WERI-Rb-1 (cell line): ENCODE measurements at regions not wholly inside any gene's neighbourhood (a gene's known extent, or its start where the extent isn't known, plus 50 kb on each side); places are given as distances from the start of the nearest gene placed in this dataset.

Experiments
- DNase-seq: peaks from one replicate; pipeline ENCODE4 v3.0.0-alpha.2; 2020
- H3K27ac ChIP-seq: fragments of 250-450 bp; sonication (Bioruptor Pico); 2 replicates; pipeline ENCODE4 v1.5.1; 2020; ENCODE audit warnings: mild to moderate bottlenecking, moderate library complexity
- H3K27me3 ChIP-seq: fragments of 250-450 bp; sonication (Bioruptor Pico); 2 replicates; pipeline ENCODE4 v1.5.1; 2021; ENCODE audit warnings: mild to moderate bottlenecking, low read depth, moderate library complexity; ENCODE audit not compliant: insufficient read depth, severe bottlenecking
- H3K36me3 ChIP-seq: fragments of 250-450 bp; sonication (Bioruptor Pico); 2 replicates; pipeline ENCODE4 v1.5.1; 2020; ENCODE audit warnings: mild to moderate bottlenecking, moderate library complexity
- H3K4me3 ChIP-seq: 2 replicates; pipeline ENCODE4 v1.5.1; 2011; ENCODE audit warnings: low read depth, mild to moderate bottlenecking, control low read depth, low read length
- H3K9me3 ChIP-seq: fragments of 250-450 bp; sonication (Bioruptor Pico); 2 replicates; pipeline ENCODE4 v1.5.1; 2021; ENCODE audit warnings: mild to moderate bottlenecking, moderate library complexity; ENCODE audit not compliant: severe bottlenecking
- TF ChIP-seq, protein P1 (sequence below): IDR thresholded peaks from 2 replicates; pipeline ENCODE4 v1.5.1; 2011; ENCODE audit warnings: low read depth, mild to moderate bottlenecking, control low read depth, inconsistent platforms, low read length

- H3K36me3 ChIP-seq = no peaks in the 10 kb centered on the region
- H3K27ac ChIP-seq = no peak overlapping the region
- H3K9me3 ChIP-seq = no peaks in the 10 kb centered on the region
- no peak for DNase-seq
- no peak overlapping the region for H3K4me3 ChIP-seq
- no peaks in the 10 kb centered on the region for H3K27me3 ChIP-seq
- TF ChIP-seq, protein P1, sequence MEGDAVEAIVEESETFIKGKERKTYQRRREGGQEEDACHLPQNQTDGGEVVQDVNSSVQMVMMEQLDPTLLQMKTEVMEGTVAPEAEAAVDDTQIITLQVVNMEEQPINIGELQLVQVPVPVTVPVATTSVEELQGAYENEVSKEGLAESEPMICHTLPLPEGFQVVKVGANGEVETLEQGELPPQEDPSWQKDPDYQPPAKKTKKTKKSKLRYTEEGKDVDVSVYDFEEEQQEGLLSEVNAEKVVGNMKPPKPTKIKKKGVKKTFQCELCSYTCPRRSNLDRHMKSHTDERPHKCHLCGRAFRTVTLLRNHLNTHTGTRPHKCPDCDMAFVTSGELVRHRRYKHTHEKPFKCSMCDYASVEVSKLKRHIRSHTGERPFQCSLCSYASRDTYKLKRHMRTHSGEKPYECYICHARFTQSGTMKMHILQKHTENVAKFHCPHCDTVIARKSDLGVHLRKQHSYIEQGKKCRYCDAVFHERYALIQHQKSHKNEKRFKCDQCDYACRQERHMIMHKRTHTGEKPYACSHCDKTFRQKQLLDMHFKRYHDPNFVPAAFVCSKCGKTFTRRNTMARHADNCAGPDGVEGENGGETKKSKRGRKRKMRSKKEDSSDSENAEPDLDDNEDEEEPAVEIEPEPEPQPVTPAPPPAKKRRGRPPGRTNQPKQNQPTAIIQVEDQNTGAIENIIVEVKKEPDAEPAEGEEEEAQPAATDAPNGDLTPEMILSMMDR = no peak
Observed at GRCh38 chr5:124459984-124460383, 286.5 kb downstream of the ZNF608 start.

- no peaks in the 10 kb centered on the region for H3K36me3 ChIP-seq
- no peak overlapping the region for H3K4me3 ChIP-seq
- no peak for DNase-seq
- no peaks in the 10 kb centered on the region for H3K27me3 ChIP-seq
- no peaks in the 10 kb centered on the region for H3K9me3 ChIP-seq
- no peak overlapping the region for H3K27ac ChIP-seq
- TF ChIP-seq, protein P1 = no peak
Observed at GRCh38 chr5:124457901-124458300, 288.5 kb downstream of the ZNF608 start.

DNA sequence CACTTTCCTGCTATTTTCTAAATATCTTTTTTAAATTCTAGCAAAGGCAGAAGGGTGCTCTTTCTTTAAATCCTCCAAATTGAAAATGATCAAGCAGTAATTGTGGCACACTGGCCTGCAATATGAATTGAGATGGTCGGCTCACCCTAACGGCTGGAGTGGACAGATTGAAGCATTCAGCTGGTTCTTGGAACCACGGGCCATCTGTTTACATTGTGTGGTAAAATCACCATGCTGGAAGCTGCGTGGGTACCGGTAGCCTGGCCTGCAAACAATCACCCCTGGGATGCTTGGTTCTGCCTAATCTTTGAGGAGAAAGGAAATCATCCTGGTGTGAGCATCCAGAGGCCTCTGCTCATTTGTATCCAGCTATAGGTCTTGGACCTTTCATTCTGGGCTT lies 289.3 kb downstream of the ZNF608 start:
- H3K9me3 ChIP-seq = no peaks in the 10 kb centered on the region
- H3K27ac ChIP-seq = no peak overlapping the region
- TF ChIP-seq, protein P1 = no peak
- DNase-seq = no peak
- H3K27me3 ChIP-seq = no peaks in the 10 kb centered on the region
- H3K4me3 ChIP-seq = no peak overlapping the region
- no peaks in the 10 kb centered on the region for H3K36me3 ChIP-seq

GRCh38 chr5:124456249-124456648 lies 290.2 kb downstream of the ZNF608 start:
- no peak overlapping the region for H3K27ac ChIP-seq
- no peaks in the 10 kb centered on the region for H3K27me3 ChIP-seq
- no peak for DNase-seq
- H3K36me3 ChIP-seq = no peaks in the 10 kb centered on the region
- no peak overlapping the region for H3K4me3 ChIP-seq
- H3K9me3 ChIP-seq = no peaks in the 10 kb centered on the region
- TF ChIP-seq, protein P1 = no peak

GRCh38 chr5:124454081-124454480 lies 292.4 kb downstream of the ZNF608 start:
- no peak overlapping the region for H3K4me3 ChIP-seq
- no peaks in the 10 kb centered on the region for H3K27me3 ChIP-seq
- no peaks in the 10 kb centered on the region for H3K36me3 ChIP-seq
- H3K27ac ChIP-seq = no peak overlapping the region
- no peaks in the 10 kb centered on the region for H3K9me3 ChIP-seq
- DNase-seq = no peak
- TF ChIP-seq, protein P1 = no peak

DNA sequence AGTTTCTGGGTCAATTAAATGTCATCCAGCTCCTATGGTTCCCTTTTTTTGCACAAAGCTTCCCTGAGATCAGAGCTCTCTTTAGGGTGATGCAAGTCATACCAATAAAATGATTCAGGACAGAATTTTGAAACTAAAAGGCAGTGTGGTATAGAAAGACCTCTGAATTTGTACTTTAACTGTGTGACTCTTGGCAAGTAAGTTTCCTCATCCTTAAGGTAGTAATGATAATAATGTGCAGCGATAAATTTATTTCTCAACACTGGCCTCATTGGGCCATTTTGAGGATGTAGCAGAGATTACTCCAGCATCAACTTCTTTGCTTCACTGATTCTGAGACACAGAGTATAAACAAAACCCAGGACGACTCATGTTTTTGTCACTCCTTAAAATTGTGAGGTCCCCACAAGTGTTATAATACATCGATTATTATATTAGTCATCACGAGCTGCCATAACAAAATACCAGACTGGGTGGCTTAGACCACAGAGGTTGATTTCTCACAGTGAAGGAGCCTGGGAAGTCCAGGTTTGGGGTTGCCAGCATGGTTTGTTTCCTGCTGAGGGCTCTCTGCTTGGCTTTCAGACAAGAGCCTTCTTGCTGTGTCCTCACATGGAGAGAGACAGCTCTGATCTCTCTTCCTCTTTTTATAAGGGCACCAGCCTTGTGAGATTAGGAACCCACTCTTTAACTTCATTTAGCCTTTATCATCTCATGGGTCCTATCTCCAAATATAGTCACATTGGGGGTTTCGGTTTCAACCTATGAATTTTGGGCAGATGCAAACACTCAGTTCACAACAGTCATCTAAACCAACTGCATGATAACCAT lies 293.0 kb downstream of the ZNF608 start:
- no peak for DNase-seq
- Histone ChIP-seq H3K36me3 (no peaks in the 10 kb centered on the region), H3K27me3 (no peaks in the 10 kb centered on the region), H3K9me3 (no peaks in the 10 kb centered on the region), H3K4me3 (no peak overlapping the region), H3K27ac (no peak overlapping the region)
- TF ChIP-seq, protein P1 = no peak
